DMS53 (cell line): ENCODE measurements at regions not wholly inside any gene's neighbourhood (a gene's known extent, or its start where the extent isn't known, plus 50 kb on each side); places are given as distances from the start of the nearest gene placed in this dataset.
A peak's percentile ranks its signal among the peaks of the same experiment; 100 is the strongest.

Source experiments
- DNase-seq: peaks from one replicate; lab custom pipeline; 2025; lab: John Stamatoyannopoulos, UW

DNA sequence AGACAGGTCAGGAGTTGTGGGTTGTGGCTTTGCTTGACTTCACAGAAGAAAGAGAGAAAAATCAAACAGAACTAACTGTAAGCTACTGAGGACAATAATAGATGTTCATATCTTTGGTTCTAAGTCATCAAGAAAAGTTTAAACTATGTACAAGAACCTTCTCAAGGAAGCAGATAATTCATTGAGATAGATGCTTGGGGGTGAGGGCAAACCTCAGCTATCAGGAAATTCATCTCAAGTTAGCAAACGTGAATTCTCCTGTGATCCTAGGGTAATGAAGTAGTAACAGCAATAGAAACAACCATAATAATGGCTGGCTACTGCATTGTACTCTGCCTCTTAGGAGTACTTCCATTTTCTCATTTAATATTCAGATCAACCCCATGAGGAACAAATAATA, 506.2 kb downstream of the PLPP3 start:
- no peak for DNase-seq

DNA sequence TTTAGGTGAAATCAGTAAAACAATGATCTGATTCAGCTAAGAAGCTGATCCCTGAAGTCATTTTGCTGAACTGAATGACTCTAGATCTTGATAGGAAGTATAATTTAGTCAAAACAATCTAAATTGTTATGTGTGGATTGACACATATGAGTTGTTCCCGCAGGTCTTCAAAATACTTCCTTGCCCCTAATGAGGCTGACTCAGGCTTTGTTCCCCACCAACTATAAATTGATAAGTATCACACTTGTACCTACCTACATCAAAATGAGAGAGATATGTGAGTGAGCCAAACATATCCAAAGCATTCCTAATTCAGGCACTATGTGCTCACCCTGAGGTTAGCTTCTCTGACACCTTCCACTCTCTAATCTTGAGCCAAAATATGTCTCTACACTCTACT, 507.1 kb downstream of the PLPP3 start:
- no peak for DNase-seq

DNA sequence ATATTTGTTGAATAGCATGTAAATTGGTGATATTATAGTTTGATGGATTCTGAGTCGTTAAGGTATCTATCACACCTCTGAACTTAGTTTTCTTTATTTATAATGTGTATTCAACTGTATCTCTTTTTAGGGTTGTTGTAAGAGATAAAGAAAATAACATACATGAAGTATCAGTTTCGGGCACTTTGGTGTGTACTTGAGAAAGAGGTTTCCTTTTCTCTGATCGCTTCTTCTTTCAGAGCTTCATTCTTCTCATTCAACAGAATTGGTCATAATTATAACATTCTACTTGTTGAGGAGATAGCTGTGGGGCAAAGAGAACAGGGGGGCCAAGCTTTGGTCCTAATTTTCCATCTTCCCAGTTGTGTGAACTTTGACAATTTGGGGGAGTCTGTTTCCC, 508.0 kb downstream of the PLPP3 start:
- no peak for DNase-seq

DNA sequence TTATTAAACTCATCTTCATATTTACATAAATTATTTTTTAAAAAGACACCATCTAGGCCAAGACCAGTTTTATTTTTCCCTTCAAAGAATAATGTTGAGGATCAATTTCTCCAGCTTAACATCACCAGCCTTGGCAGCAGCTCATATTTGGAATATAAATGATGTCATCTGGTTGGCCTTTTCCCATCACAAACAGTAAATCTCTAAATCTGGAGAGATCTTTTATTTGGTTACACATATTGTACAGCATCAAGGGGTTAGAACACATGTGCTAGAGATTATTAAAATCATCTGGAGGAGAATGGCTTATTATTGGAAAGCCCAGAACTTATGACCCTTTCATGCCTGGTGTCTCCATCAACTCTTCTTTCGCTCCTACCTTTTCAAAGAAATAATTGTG, 508.8 kb downstream of the PLPP3 start:
- DNase-seq: no peak

DNA sequence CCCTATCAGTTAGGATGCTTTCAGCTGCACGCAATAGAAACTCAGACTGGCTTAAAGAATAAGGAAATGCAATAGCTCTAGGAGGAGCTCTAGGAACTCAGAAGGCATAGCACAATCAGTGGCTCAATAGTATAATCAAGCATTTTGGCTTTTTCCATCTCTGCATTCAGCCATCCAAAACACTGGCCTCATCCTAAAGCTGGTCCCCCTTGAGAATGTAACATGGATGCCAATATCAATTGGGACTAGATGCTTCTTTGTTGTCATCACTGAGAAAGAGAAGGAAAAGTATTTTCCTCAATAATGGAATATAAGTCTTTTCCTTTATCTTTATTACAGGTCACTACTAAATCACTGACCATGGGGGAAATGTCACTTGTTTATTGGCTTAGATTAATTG, 509.5 kb downstream of the PLPP3 start:
- DNase-seq: no peak

DNA sequence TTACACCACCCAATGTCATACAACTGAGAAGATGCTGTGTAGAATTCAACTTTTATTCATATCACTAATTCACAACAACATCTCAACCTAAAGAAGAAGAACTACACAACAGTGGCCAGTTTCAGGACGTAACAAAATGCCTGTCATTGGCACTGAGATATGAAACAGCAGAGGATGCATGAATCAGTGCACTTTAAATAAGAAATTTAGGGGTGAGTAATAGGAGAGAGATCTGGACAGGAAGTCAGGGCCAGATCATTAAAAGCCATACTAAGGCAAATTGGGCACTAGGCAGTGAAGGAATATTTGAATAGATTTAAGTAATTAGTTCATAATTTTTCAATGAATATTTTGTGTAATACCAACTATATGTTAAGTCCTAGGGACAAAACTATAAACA, 510.5 kb downstream of the PLPP3 start:
- DNase-seq: no peak

DNA sequence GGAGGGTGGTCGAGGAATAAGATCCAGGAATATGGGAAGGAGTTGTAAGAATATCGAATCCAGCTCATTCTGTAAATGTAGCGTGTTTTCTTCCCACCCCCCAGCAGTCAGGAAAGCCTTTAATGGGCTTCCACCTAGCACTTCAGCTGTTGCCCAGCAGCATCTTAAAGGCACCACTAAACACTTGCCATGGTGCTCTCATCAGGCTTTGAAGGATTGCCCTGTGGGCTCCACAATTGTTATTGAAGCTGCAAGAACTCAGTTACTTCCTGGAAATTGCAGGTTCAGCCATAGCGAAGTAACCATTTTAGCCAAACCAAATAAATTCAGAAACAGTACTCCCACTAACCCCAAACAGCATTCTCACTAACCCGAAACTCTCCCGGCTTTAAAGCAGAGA, 511.2 kb downstream of the PLPP3 start:
- no peak for DNase-seq

DNA sequence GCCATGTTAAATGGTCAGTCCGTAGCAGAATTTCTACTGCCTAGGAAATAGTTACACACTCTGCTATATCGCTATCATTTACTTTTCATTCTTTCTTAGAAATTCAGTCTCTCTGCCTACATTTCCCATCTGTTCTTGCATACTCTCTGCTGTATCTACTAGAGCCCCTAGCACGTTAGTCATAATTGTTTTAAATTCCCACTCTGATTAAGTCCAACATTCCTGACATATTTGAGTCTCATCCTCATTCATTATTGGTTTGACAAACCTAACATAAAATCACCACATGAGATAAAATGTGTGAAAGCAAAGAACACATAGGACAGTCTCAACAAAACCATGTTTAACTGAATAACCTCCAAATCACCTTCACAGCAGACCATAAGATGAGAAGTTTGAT, 513.6 kb downstream of the PLPP3 start:
- DNase-seq: no peak

DNA sequence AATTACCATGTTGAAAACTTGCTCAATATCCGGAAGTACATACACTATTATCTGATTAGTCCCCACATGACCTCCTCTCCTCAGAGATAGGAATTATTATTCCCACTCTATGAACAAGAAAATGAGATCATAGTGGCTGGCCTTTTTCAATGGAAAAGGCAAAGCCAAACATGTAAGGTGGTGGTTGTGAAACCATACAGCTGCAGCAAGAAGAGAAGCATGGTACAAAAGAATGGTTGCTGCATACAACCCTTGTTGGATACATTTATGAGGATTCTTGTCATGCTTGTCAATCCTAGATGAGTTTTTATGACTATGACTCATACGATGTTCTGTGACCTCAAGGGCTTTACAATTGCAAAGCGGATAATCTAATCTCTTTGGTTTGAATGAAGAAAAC, 514.7 kb downstream of the PLPP3 start:
- peak; percentile 87 for DNase-seq

DNA sequence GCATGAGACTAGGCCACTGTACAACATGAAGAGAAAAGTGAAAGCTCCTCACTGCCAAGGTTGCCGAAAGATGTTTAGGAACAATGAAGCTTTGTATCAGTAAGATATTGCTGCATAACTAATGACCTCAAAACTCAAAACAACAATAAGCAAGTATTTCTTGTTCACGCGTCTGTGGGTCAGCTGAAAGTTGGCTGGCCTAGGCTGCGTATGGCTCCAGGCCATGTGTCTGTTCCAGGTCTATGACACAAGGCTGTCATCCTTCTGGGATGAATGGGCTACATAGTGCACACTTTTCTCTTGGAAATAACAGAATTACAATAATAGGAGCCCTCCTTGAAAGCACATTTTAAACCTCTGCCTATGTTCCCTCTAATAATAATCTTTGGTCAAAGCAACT, 515.9 kb downstream of the PLPP3 start:
- DNase-seq: no peak

DNA sequence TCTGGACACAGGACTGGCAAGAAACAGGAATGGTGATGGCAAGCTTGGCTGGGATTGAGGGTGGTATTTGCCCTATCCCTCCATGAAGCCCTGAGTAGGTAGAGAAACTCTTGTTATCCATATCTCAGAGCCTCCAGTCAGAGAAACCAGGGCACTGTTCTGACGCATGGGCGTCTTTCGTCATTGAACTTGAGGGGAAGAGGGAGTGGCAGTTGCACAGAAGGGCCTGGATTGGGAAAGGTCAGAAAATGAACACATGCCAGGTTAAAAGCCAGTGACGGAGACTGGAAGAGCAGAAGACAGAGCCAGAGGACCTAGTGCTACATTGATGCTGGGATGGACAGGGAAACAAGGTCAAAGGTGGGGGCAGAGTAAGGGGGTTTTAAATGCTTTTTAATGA, 516.7 kb downstream of the PLPP3 start:
- DNase-seq: no peak

DNA sequence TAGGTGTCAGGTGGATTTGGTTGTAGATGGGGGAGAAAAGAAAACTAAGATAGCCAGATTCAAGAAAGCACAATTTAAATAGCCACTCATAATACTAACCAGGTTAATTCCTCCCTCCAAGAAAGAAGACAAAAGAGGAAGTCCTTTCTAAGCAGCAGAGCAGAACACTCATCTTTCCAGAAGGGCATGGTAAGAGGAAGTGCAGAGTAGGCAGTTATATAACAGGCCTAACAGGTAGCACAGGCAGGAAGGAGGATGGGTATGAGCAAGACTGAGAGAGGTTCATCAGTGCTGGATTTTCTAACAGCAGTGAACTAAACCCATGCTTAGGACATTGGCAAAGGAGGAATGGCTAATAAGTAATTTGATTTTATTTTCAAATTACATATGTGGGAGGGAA, 517.5 kb downstream of the PLPP3 start:
- peak; percentile 94 for DNase-seq

DNA sequence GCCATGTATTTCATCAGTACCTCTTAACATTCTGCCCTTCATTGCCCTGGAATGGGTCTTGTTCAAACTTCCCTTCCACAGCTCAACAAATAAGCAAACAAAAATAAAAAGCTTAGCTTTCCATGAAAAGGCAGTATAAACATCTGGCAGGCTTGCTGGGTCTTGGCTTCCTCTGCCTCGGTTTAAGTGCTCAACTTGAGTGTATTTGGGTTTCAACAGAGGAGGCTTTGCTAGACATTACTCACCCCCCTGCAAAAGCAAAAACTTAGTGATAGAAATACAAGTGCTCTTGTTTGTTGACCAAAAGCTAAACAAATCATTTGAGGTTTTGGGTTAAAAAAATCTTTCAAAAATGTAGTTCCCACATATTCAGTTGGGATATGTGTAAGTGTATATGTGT, 518.5 kb downstream of the PLPP3 start:
- DNase-seq: peak; percentile 87

DNA sequence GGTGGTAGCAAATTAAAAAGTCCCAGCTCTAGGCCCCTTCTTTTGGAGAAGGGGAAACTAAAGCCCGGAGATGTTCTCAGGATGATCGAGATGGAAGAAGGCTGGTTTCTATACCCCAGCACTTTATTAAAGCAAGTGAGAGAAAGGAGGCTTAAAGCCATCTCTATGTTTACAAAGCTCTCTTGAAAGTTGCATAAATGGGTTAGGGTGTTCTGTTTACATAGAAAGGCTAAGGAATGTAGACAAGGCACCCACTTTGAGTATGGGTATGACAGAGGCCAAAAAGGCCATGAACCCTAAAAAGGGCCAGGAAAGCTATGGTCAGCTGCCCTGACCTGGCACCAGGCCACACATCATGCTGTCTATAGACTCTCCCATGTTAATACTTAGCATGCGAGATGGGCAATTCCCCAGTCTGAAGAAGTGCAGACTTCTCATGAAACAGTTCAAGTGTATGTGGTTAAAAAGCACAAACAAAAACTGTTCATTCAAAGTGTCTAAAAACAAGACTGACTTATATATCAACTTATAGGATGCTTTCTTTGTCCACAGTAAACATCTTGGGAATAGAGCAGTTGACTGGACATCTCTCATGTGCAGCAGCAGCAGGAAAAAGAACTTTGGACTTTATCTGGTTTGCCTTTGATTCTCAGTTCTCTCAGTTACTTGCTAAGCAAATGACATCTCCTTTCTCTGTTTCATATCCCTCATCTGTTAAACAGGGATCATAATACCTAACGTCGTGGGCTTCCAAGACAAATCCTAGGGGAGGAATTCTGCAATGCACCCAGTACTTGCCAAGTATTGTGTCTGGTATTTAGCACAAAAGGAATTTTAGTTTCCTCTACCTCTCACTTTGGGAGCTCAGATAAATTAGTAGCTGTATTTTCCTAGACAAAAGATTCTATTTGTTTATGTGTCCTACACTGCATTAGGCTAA, 521.6 kb downstream of the PLPP3 start:
- no peak for DNase-seq

DNA sequence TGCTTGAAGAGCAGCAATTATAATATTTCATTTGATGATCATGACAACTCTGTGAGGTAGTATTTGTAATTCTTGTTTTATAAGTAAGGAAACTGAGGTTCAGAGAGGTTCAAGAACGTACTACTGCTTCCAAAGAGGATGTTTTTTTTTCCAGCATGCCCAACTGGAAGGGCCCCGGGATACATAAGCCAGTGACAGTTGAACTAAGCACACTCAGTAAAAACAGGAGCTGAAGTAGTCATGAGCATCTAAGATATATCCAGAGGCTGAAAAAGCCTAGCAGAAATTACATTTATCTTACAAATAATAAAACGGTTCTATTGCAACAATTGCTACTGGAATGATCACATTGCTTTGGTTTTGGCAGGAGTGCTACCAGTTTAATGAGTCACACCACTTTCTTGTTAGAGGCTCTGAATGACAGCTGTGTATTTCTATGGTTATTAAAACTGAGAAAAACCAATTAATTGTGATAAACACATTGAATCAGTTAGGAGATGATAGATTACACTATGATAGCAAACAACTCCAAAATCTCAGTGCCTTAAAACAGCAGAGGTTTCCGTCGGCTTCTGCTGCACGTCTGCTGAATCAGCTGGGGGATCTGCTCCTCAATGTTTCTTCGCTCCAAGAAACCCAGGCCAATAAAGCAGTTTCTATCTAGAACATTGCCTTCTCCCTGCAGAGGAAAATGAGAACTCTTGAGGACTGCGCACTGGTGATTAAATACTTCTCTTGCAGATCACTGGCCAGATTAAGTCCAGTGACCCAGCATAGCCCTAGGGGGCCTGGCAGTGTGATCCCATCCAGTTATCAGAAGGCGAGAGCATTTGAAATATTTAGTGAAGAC, 522.7 kb downstream of the PLPP3 start:
- no peak for DNase-seq

DNA sequence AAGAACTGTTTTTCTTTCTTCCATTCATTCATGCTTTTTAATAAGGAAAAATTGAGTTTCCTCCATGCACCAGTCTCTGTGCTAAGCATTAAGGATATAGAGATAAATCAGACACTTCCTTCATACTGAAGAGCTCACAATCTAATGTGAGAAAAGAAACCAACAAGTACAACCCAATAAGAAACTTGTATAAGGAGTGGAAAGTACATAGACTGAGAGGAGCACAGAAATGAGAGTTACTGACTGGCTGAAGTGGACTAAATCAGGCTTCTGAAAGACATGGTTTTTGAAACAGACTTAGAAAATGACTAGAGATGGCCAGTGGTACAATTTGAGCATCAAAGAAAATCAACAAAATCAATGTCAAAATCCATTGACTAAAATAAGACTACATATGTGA, 524.4 kb downstream of the PLPP3 start:
- no peak for DNase-seq

DNA sequence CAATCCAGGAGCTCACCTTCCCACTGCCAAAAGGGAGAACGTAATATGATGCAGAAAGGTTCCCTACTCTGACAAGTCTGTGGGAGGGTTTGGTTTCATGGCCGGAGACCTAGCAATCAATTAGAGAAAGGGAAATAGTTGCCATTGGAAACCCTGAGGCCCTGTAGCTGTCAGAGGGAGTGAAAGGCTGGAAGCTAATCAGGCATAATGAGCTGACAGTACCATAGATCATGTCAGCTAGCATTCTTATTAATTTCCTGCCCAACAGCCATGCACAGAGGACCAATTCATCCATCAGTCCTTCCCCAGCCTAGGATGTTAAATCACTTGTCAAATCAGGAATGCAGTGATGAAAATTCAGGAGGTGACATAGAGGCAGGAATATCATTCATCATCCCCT, 527.3 kb downstream of the PLPP3 start:
- no peak for DNase-seq

DNA sequence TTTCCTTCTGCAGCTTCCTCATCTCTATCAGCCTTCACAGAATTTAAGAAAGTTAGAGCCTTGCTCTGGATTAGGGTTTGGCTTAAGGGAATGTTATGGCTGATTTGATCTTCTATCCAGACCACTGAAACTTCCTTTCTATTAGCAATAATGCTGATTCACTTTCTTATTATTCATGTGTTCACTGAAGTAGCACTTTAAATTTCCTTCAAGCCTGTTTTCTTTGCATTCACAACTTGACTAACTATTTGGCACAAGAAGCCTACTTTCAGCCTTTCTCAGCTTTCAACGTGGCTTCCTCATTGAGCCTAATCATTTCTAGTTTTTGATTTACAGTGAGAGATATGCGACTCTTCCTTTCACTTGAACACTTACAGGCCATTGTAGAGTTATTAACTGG, 528.5 kb downstream of the PLPP3 start:
- DNase-seq: no peak

DNA sequence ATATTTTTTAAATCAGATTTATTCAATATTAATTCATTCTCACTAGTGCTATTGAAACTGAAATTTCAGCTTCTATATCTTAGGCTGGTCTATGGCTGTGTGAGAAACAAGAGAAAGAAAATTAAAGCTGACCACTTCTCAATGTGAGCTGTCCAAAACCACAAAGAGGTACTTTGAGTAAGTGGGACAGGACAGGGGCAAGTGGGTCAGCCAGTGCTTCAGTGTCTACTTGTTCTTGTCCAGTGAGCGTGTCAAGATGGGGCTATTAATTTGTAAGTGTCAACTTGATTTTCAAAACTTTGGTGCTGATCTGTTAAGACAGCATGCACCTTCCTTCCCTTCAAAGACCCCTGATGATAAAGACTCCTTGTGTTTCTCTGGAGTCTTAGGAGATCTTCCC, 533.9 kb downstream of the PLPP3 start:
- DNase-seq: no peak

DNA sequence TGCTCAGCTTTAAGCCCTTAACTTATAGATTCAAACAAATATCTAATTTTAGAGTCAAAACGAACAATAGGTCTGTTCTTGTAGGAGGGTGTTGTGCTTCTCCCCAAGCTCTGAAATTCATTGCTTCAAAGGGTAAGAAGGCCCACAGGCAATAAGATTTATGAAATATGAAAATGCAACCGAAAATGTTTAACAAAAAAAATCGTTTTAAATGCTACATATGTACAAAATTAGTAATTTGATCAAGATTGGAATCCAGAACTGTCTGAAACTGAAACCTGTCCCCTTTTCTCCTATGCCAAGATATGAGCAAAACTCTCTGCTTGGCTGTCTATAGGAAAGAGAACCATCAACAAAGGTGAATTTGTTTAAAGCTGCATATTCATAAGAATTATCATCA, 534.3 kb downstream of the PLPP3 start:
- DNase-seq: no peak

DNA sequence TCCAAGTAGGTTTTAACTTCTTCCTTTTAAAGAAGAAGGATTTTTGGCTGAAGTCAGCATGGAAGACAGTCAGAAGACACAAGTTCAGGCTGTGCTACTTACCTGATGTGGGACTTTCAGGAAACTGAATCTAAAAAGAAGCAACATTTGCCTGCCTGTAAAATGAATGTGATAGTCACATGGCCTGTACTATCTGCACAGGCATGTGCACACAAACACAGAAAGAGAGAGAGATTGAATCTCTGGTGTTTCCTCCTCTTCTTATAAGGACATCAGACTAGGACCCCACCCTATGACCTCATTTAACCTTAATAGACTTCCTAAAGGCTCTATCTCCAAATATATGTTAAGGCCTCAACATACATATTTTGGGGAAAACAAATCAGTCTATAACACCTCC, 542.9 kb downstream of the PLPP3 start:
- no peak for DNase-seq

DNA sequence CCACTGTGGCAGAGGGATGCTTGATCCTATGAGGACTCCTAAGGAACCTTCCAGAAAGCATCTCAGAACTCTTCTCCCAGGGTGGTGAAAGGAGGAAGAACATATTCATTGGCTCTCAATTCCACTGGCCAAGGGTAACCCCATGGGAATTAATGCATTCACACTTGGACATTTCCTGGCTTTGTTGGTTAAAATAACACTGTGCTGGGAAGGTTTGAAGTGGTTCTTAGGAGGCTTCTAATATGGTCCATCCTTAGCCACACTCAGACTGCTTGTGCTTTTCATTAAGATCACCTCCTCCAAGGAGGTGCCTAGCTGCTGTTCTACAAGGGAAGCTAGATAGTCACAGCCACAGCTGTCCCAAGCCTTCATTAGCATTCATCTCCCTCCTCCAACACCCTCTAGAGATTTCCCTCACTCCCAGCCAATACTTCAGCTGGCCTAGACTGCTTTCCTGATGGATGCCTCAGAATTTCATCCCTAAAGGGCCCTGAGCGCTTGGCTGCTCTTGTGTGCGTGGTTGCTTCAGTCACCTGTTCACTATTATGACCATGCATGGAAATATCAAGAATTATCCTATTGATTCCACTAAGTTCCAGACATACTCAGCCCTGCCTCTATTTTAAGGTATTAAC, 544.4 kb downstream of the PLPP3 start:
- no peak for DNase-seq

DNA sequence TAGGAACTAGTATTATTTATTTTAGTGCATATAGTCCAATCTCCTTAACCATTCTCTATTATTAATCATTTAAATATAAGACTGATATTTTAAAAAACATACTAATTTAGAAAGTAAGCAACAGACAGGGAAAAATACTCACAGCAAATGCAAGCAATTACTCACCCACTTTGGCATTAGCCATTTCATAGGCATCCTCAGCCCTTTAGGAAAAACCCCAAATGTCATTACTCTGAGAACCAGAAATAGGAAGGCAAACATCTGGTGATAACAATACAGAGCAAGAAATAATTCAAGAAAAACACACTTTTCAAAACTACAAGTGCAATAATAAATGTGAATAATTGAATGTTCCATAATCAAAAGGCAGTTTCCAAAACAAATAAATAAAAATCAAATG, 545.1 kb downstream of the PLPP3 start:
- DNase-seq: no peak
